ENCODE measurements at regions not wholly inside any gene's neighbourhood (a gene's known extent, or its start where the extent isn't known, plus 50 kb on each side); places are given as distances from the start of the nearest gene placed in this dataset.

DNA sequence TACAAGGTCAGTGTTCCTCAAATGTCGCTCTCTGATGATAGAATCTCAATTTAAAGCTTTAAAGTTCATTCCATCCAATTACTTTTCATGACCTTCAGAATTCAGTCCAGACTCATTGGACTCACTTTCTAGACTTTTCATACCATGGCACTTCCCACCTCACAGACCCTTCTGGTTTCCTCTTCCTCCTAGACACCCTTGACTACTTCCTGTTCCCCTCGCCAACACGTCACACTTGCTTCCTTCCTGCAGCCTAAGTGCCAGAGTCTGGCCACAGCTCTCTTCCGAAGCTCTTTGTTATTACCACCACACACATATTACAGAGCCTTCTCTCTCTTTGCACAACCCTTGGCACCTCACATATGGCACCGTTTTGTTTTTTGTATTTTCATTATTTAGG is 59.1 kb upstream of the UMPS start:
- no peak for DNase-seq (ENCODE audit: low spot score)
- TF ChIP-seq CTCF (IDR thresholded peaks at IDR 0.05; ENCODE audit: extremely low read depth, missing control alignments), result no peak

- DNase-seq (ENCODE audit: low spot score), result no peak
- TF ChIP-seq CTCF (IDR thresholded peaks at IDR 0.05; ENCODE audit: extremely low read depth, missing control alignments), result no peak
Observed at GRCh38 chr3:124674336-124674735, 55.9 kb upstream of the UMPS start.

GRCh38 chr3:124676236-124676635 is 54.0 kb upstream of the UMPS start:
- no peak for DNase-seq (ENCODE audit: low spot score)

DNA sequence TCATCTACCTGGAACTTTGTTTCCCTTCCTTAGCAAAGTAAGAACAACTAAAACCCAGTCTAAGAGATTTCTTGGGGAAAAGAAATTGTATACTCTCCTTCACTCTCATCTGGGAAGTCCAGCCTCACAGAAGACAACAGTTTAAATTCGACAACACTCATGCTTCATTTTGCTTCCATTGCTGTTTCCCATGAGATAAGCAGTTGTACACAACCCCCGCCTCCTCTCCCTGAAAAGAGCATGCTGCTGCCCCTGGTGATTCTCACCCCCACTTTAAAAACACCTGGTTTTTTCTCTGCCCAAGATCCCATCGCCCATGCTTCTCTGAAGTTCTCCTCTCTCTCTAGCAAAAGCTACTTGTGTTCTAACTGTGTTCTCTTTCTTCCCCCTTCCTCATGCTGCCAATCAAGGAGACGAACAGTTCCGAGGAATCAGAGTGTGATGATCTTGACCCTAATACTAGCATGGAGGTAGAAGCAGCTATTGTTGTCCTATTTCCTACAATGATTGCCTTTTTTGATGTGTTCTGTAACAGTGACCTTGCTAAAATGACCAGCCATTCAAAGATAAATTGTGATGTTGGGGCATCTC is 51.1 kb upstream of the UMPS start:
- no peak for DNase-seq (ENCODE audit: low spot score)
- TF ChIP-seq CTCF (IDR thresholded peaks at IDR 0.05; ENCODE audit: extremely low read depth, missing control alignments), result no peak

More at GRCh38 chr3:124676236-124676635, 54.0 kb upstream of the UMPS start:
- no peak for TF ChIP-seq CTCF (IDR thresholded peaks at IDR 0.05; ENCODE audit: extremely low read depth, missing control alignments)
